ENCODE measurements at regions not wholly inside any gene's neighbourhood (a gene's known extent, or its start where the extent isn't known, plus 50 kb on each side); places are given as distances from the start of the nearest gene placed in this dataset.

GRCh38 chr10:28160866-28161405 lies 141.9 kb downstream of the MPP7 start:
- ATAC-seq (ENCODE audit: low FRiP score) (no peak), DNase-seq (ENCODE audit: low spot score) (no peak)
- no peak for TF ChIP-seq CTCF (IDR thresholded peaks at IDR 0.05)

- DNase-seq (ENCODE audit: low spot score), result no peak
- no peak for TF ChIP-seq CTCF (IDR thresholded peaks at IDR 0.05)
- no peak for ATAC-seq (ENCODE audit: low FRiP score)
Measured at GRCh38 chr10:28157379-28157778, 145.5 kb downstream of the MPP7 start.

DNA sequence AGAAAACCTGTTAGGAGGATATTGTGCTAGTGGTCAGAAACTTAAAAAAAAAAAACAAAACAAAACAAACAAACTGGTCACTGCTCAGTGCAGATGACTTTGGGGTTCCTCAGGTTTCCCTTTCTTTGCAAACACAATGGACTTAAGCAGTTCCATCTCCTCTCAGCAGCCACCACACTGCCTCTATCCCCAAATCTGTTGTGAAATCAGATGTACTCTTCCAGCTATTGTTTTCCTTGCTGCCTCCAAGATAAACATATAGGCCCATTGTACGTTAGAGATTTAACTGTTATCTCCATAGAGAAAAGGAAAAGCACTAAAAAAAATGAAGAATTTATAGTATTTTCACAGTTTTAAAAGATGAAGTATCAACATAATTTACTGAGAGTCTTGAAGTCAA lies 147.1 kb downstream of the MPP7 start:
- no peak for ATAC-seq (ENCODE audit: low FRiP score)
- no peak for DNase-seq (ENCODE audit: low spot score)
- no peak for TF ChIP-seq CTCF (IDR thresholded peaks at IDR 0.05)

DNA sequence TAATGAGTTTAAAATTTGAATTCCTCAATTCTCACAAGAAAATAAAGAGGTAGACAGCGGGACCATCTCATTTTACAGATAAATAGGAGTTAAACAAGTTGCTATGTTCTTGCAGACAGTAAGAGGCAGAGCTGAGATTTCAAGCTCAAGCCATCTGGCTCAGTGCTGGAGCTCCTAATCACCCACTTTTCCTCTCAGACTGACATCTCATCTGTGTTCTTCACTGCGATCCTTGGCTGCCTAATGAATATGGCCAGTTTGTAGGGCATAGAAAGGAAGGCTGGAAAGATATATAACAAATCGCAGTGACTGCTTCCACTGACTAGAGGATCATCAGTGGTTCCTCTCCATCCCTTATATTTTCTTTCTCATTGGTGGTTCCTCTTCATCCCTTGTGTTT lies 151.2 kb downstream of the MPP7 start:
- DNase-seq (ENCODE audit: low spot score) (no peak), ATAC-seq (ENCODE audit: low FRiP score) (no peak)
- no peak for TF ChIP-seq CTCF (IDR thresholded peaks at IDR 0.05)

DNA sequence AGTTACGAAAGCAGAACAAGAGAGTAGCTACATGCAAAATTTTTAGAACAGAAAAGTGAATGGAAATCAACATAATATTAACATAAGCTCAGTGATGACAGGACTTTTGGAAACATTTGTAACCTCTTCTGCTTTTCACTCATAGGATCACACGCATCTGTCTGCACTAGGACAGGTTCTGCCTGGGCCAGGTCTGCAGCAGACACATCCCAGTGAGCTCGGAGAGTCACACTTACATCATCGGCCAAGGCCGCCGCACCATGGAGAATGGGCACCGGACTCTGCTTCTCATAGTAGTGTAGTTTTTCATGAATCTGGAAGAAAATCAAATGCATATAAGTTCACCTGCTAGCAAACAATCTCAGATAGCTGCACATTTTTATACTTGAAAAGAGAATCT lies 150.9 kb upstream of the ODAD2 start:
- DNase-seq (ENCODE audit: low spot score), result no peak
- no peak for ATAC-seq (ENCODE audit: low FRiP score)
- TF ChIP-seq CTCF (IDR thresholded peaks at IDR 0.05), result no peak

DNA sequence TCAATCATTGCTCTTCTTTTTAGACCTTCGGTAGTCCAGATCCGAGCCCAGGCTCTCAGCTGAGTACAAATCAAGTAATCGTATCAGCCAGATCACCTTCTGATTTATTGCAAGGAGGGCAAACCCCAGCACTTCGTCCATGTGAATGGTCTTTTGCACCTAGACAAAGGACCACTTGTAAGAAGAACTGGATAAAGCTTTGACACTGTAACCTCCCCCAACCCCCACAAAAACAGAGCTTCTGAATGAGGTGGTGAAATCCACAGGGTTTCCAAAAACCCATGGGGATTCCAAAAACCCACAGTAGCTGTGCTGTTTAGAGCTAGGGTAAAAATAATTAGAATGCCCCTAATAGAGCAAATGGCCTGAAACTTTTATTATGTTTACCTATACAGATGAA lies 148.8 kb upstream of the ODAD2 start:
- TF ChIP-seq CTCF (IDR thresholded peaks at IDR 0.05), result no peak
- DNase-seq (ENCODE audit: low spot score) (no peak), ATAC-seq (ENCODE audit: low FRiP score) (no peak)

DNA sequence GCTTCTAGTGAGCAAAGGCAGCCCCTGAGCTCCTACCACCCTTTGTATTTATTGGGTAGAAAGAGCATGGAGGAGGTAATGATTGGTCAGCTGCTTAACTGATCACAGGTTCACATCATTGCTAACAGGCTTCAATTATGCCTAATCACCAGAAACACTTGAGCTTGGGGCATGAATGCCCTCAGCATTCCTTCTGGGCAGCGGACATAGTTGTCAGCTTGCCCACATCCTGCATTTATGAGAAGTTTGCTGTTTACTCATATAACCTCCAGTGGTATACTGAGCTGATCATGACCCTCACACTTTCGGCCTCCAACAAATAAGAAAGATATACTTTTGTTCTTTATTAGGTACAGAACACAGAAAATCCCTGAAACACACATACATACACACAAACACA lies 140.3 kb upstream of the ODAD2 start:
- no peak for DNase-seq (ENCODE audit: low spot score)
- no peak for ATAC-seq (ENCODE audit: low FRiP score)
- no peak for TF ChIP-seq CTCF (IDR thresholded peaks at IDR 0.05)
